ENCODE measurements at regions not wholly inside any gene's neighbourhood (a gene's known extent, or its start where the extent isn't known, plus 50 kb on each side); places are given as distances from the start of the nearest gene placed in this dataset.

- TF ChIP-seq JUN (IDR thresholded peaks at IDR 0.05) = no peak
- TF ChIP-seq PHF8 (IDR thresholded peaks at IDR 0.05; ENCODE audit: borderline replicate concordance, low read depth) = no peak
- no peak for TF ChIP-seq TP53 (CRISPR knock-in tag; IDR thresholded peaks at IDR 0.05)
- TF ChIP-seq MAX (IDR thresholded peaks at IDR 0.05) = no peak
- TF ChIP-seq ESRRA (IDR thresholded peaks at IDR 0.05; ENCODE audit: borderline replicate concordance, low read length) = no peak
- no peak for TF ChIP-seq CHD2 (IDR thresholded peaks at IDR 0.05; ENCODE audit: low read length, partially characterized antibody)
- no peak for TF ChIP-seq HES2 (IDR thresholded peaks at IDR 0.05)
- no peak for TF ChIP-seq HOXB13 (CRISPR knock-in tag; IDR thresholded peaks at IDR 0.05; ENCODE audit: low read depth)
- no peak for TF ChIP-seq SMC3 (IDR thresholded peaks at IDR 0.05)
- TF ChIP-seq JUNB (IDR thresholded peaks at IDR 0.05) = no peak
- TF ChIP-seq POLR2AphosphoS2 (conservative IDR thresholded peaks at IDR 0.05; ENCODE audit: low read length) = no peak
- TF ChIP-seq CTCF (IDR thresholded peaks at IDR 0.05) = no peak
- no peak for TF ChIP-seq USF2 (IDR thresholded peaks at IDR 0.05)
- no peak for TF ChIP-seq ELK1 (IDR thresholded peaks at IDR 0.05; ENCODE audit: low read depth, low read length)
- no peak for TF ChIP-seq BCL3 (IDR thresholded peaks at IDR 0.05)
- no peak for TF ChIP-seq NR3C1 (IDR thresholded peaks at IDR 0.05)
- POLR2A ChIA-PET = no interaction called here
These were observed 134.3 kb downstream of the TDRD15 start for GRCh38 chr2:21258082-21258481.

GRCh38 chr2:21260311-21260710 is 136.5 kb downstream of the TDRD15 start:
- TF ChIP-seq HEYL (CRISPR knock-in tag; IDR thresholded peaks at IDR 0.05) (no peak), RNF2 (IDR thresholded peaks at IDR 0.05; ENCODE audit: borderline replicate concordance, low read depth) (no peak), ESRRA (IDR thresholded peaks at IDR 0.05; ENCODE audit: borderline replicate concordance, low read length) (no peak), JUN (IDR thresholded peaks at IDR 0.05) (no peak), HES2 (IDR thresholded peaks at IDR 0.05) (no peak), RCOR1 (IDR thresholded peaks at IDR 0.05; ENCODE audit: low read depth, low read length) (no peak), BCL3 (IDR thresholded peaks at IDR 0.05) (no peak), MAFK (IDR thresholded peaks at IDR 0.05; ENCODE audit: partially characterized antibody) (no peak), NR3C1 (IDR thresholded peaks at IDR 0.05) (no peak), EP300 (IDR thresholded peaks at IDR 0.05) (no peak), RAD21 (conservative IDR thresholded peaks at IDR 0.05 in 1 of 2, IDR thresholded peaks at IDR 0.05 in 1 of 2) (no peak), EHF (CRISPR knock-in tag; IDR thresholded peaks at IDR 0.05) (no peak)
- Histone ChIP-seq H3K4me2 (no peak overlapping the region), H3K9me3 (0 out of 3 replicates have a peak, but pooled peaks cover 3% of the 10 kb centered on the region), H3K27ac (no peak overlapping the region), H3K4me1 (no peaks in the 10 kb centered on the region), H3K4me3 (no peak overlapping the region)
- ATAC-seq (no peak), FAIRE-seq (no peak), DNase-seq (ENCODE audit: low read depth in 1 of 2, low spot score in 1 of 2) (no peak)
- ChIA-PET CTCF (no interaction called here), POLR2A (no interaction called here)
- 45% methylated on average over 3 of the region's 3 CpGs for WGBS (ENCODE audit: missing lambda C conversion rate)

More at GRCh38 chr2:21258082-21258481, 134.3 kb downstream of the TDRD15 start:
- DNase-seq (ENCODE audit: low read depth in 1 of 2, low spot score in 1 of 2) (no peak), ATAC-seq (no peak), FAIRE-seq (no peak)
- Histone ChIP-seq H3K4me1 (no peaks in the 10 kb centered on the region), H3K4me3 (no peak overlapping the region), H3K4me2 (no peak overlapping the region), H3K9me3 (0 out of 3 replicates have a peak, but pooled peaks cover 3% of the 10 kb centered on the region), H3K27ac (no peak overlapping the region)
- CTCF ChIA-PET = no interaction called here
- WGBS (ENCODE audit: missing lambda C conversion rate) = 32% methylated on average over 4 of the region's 4 CpGs
